Panc1 (cell line): ENCODE measurements at regions not wholly inside any gene's neighbourhood (a gene's known extent, or its start where the extent isn't known, plus 50 kb on each side); places are given as distances from the start of the nearest gene placed in this dataset.

Experiments used
- ATAC-seq: fragments of 200-7000 bp; cut with Tn5 transposase; 2 replicates; pipeline ENCODE4 v1.9.1; 2020; ENCODE audit warnings: mild to moderate bottlenecking, moderate library complexity
- BruUV-seq: library from RNA; stranded (reverse); fragments of 400-500 nt; replicated peaks from 2 replicates; lab custom pipeline; 2021; lab: Mats Ljungman, UMichigan
- CTCF ChIA-PET: fragments of 300-600 bp; sonication (Branson Sonifier 250); formaldehyde crosslinking; loops from one replicate; lab custom pipeline; 2022; ENCODE audit warnings: antibody characterized with exemption; lab: Charles Lee
- POLR2A ChIA-PET: fragments of 300-600 bp; sonication (Branson Sonifier 250); formaldehyde crosslinking; loops from one replicate; lab custom pipeline; 2022; ENCODE audit warnings: antibody characterized with exemption; lab: Charles Lee
- DNase-seq: peaks from one replicate; pipeline ENCODE4 v3.0.0-alpha.2; 2010; ENCODE audit warnings: low read depth, low spot score
- H3K27ac ChIP-seq: 2 replicates; pipeline ENCODE4 v1.5.1; 2011; ENCODE audit warnings: mild to moderate bottlenecking, low read length, inconsistent platforms
- H3K27me3 ChIP-seq: fragments of 200-500 bp; sonication (Bioruptor generic); 2 replicates; pipeline ENCODE4 v1.6.0; 2014; ENCODE audit warnings: low read length, inconsistent platforms; ENCODE audit not compliant: control insufficient read depth, insufficient read depth
- H3K36me3 ChIP-seq: fragments of 200-500 bp; sonication (Bioruptor generic); 2 replicates; pipeline ENCODE4 v1.5.1; 2014; ENCODE audit warnings: inconsistent platforms, mild to moderate bottlenecking, low read length, moderate library complexity; ENCODE audit not compliant: control insufficient read depth, insufficient read depth
- H3K4me1 ChIP-seq: 2 replicates; pipeline ENCODE4 v1.5.1; 2011; ENCODE audit warnings: inconsistent platforms, mild to moderate bottlenecking, low read length, moderate library complexity; ENCODE audit not compliant: control insufficient read depth, insufficient read depth
- H3K4me3 ChIP-seq, 2 experiments: 2 replicates each; pipeline ENCODE4 v1.5.1; 2011 to 2012; ENCODE audit warnings: low read depth in 2 of 2, low read length in 2 of 2, mild to moderate bottlenecking in 2 of 2, inconsistent platforms in 1 of 2, moderate library complexity in 1 of 2
- H3K9me3 ChIP-seq: fragments of 200-500 bp; sonication (Bioruptor generic); 2 replicates; pipeline ENCODE4 v1.5.1; 2014; ENCODE audit warnings: low read depth, mild to moderate bottlenecking, inconsistent platforms, low read length, moderate library complexity; ENCODE audit not compliant: control insufficient read depth, insufficient read depth
- POLR2AphosphoS5 ChIP-seq: IDR thresholded peaks from 2 replicates; pipeline ENCODE4 v1.6.1; 2012; ENCODE audit warnings: mild to moderate bottlenecking, low read depth, low read length, moderate library complexity
- SIN3A ChIP-seq: IDR thresholded peaks from 2 replicates; pipeline ENCODE4 v1.6.1; 2012; ENCODE audit warnings: low read depth, mild to moderate bottlenecking, low read length, moderate library complexity, borderline replicate concordance; ENCODE audit not compliant: insufficient read depth
- TCF7L2 ChIP-seq: IDR thresholded peaks from 2 replicates; pipeline ENCODE4 v1.6.1; 2011; ENCODE audit warnings: mild to moderate bottlenecking, low read depth, low read length, inconsistent platforms
- in situ Hi-C: cut with HindIII; loops from 2 replicates; pipeline ENCODE4 v1.10.0; 2016; ENCODE audit warnings: low sequenced_read_pairs, low pct_unique_long_range_greater_than_20kb
- intact Hi-C: fragments of 100-400 bp; cut with micrococcal nuclease; formaldehyde crosslinking; loops from one replicate; pipeline ENCODE4 v1.10.0; 2022; ENCODE audit not compliant: unreplicated experiment
- TF ChIP-seq, protein P1 (sequence below), 2 experiments: IDR thresholded peaks; 2 replicates each; pipeline ENCODE4 v1.6.1; 2011 to 2012; ENCODE audit warnings: low read depth in 2 of 2, control low read depth in 1 of 2, low read length in 1 of 2, mild to moderate bottlenecking in 1 of 2, moderate library complexity in 1 of 2; ENCODE audit not compliant: insufficient read depth in 1 of 2
- TF ChIP-seq, protein P2 (sequence below): fragments of 450-650 bp; IDR thresholded peaks from 2 replicates; pipeline ENCODE4 v1.5.1; 2017; ENCODE audit warnings: mild to moderate bottlenecking

DNA sequence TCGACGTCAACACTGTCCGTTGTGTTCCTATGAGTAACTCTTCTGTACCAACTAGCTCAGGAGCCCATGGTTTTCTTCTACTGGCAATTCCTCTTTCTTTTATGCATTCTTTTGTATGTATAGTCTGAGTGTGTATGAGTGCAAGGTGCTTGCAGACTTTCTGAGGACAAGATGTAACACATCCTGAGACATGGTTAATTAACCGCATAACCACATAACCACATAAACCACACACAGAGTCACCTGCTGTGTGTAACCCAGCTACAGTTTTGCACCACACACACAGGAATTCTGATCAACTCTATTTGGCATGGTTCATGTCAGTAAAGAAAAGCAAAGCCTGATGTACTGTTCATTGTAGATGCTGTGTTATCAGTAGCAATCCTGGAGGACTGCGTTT, 98.6 kb downstream of the DACT2 start:
- no peaks in the 10 kb centered on the region for H3K27me3 ChIP-seq
- no peaks in the 10 kb centered on the region for H3K36me3 ChIP-seq
- no peak overlapping the region for H3K27ac ChIP-seq
- POLR2A ChIA-PET = no interaction called here
- H3K4me1 ChIP-seq = no peaks in the 10 kb centered on the region
- intact Hi-C loops (no loop called here), in situ Hi-C loops (no loop called here)
- no peak overlapping the region for H3K4me3 ChIP-seq
- H3K9me3 ChIP-seq = no peaks in the 10 kb centered on the region
- CTCF ChIA-PET = no interaction called here
- DNase-seq (no peak), ATAC-seq (no peak)
- TF ChIP-seq SIN3A (no peak), TCF7L2 (no peak), POLR2AphosphoS5 (no peak)
- TF ChIP-seq, protein P1, sequence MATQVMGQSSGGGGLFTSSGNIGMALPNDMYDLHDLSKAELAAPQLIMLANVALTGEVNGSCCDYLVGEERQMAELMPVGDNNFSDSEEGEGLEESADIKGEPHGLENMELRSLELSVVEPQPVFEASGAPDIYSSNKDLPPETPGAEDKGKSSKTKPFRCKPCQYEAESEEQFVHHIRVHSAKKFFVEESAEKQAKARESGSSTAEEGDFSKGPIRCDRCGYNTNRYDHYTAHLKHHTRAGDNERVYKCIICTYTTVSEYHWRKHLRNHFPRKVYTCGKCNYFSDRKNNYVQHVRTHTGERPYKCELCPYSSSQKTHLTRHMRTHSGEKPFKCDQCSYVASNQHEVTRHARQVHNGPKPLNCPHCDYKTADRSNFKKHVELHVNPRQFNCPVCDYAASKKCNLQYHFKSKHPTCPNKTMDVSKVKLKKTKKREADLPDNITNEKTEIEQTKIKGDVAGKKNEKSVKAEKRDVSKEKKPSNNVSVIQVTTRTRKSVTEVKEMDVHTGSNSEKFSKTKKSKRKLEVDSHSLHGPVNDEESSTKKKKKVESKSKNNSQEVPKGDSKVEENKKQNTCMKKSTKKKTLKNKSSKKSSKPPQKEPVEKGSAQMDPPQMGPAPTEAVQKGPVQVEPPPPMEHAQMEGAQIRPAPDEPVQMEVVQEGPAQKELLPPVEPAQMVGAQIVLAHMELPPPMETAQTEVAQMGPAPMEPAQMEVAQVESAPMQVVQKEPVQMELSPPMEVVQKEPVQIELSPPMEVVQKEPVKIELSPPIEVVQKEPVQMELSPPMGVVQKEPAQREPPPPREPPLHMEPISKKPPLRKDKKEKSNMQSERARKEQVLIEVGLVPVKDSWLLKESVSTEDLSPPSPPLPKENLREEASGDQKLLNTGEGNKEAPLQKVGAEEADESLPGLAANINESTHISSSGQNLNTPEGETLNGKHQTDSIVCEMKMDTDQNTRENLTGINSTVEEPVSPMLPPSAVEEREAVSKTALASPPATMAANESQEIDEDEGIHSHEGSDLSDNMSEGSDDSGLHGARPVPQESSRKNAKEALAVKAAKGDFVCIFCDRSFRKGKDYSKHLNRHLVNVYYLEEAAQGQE (IDR thresholded peaks at IDR 0.05; ENCODE audit: insufficient read depth in 1 of 2, low read depth in 2 of 2, low read length in 1 of 2) = no peak
- TF ChIP-seq, protein P2, sequence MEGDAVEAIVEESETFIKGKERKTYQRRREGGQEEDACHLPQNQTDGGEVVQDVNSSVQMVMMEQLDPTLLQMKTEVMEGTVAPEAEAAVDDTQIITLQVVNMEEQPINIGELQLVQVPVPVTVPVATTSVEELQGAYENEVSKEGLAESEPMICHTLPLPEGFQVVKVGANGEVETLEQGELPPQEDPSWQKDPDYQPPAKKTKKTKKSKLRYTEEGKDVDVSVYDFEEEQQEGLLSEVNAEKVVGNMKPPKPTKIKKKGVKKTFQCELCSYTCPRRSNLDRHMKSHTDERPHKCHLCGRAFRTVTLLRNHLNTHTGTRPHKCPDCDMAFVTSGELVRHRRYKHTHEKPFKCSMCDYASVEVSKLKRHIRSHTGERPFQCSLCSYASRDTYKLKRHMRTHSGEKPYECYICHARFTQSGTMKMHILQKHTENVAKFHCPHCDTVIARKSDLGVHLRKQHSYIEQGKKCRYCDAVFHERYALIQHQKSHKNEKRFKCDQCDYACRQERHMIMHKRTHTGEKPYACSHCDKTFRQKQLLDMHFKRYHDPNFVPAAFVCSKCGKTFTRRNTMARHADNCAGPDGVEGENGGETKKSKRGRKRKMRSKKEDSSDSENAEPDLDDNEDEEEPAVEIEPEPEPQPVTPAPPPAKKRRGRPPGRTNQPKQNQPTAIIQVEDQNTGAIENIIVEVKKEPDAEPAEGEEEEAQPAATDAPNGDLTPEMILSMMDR = no peak
- no TSS peak for BruUV-seq

DNA sequence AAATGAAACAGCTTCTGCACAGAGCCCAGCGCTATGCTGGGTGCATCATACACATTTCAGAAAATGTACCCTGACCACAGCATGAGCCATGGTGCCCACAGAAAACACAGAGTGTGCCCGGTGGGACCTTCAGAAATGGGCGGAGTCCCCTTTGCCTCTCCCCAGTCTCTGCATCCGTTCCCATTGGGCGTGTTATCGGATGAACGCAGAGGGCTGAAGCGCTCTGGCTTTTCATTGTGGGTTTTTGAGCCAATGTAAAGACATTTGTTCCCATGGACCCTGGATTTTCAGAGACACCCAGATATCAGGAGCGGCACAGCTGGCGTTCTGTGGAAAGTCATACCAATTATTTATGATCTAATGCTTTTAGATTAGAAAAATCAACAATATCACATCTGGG, 99.8 kb downstream of the DACT2 start:
- no peaks in the 10 kb centered on the region for H3K27me3 ChIP-seq
- ATAC-seq (no peak), DNase-seq (no peak)
- H3K36me3 ChIP-seq = no peaks in the 10 kb centered on the region
- no peaks in the 10 kb centered on the region for H3K4me1 ChIP-seq
- in situ Hi-C loops (no loop called here), intact Hi-C loops (no loop called here)
- ChIA-PET POLR2A (no interaction called here), CTCF (no interaction called here)
- no peak overlapping the region for H3K4me3 ChIP-seq
- no TSS peak for BruUV-seq
- no peaks in the 10 kb centered on the region for H3K9me3 ChIP-seq
- TF ChIP-seq TCF7L2 (no peak), SIN3A (no peak), POLR2AphosphoS5 (no peak)
- TF ChIP-seq, protein P1 (IDR thresholded peaks at IDR 0.05; ENCODE audit: insufficient read depth in 1 of 2, low read depth in 2 of 2, low read length in 1 of 2) = no peak
- TF ChIP-seq, protein P2 = no peak
- H3K27ac ChIP-seq = no peak overlapping the region
